GM13976 (cell line): ENCODE measurements at regions not wholly inside any gene's neighbourhood (a gene's known extent, or its start where the extent isn't known, plus 50 kb on each side); places are given as distances from the start of the nearest gene placed in this dataset.

Experiments used
- DNase-seq: peaks from one replicate; pipeline ENCODE4 v3.0.0; 2012; ENCODE audit warnings: low spot score
- in situ Hi-C: fragments of 300-500 bp; cut with MboI; formaldehyde crosslinking; loops from one replicate; pipeline ENCODE4 v1.12.0; 2022; ENCODE audit warnings: low sequenced_read_pairs, mixed read lengths, inconsistent platforms; ENCODE audit not compliant: unreplicated experiment
- TF ChIP-seq, protein P1 (sequence below): IDR thresholded peaks from 2 replicates; pipeline ENCODE4 v1.5.1; 2012; ENCODE audit warnings: borderline replicate concordance, mild to moderate bottlenecking; ENCODE audit not compliant: insufficient read depth; ENCODE audit errors: extremely low read depth, missing control alignments, control extremely low read depth

- in situ Hi-C loops, result no loop called here
- TF ChIP-seq, protein P1, sequence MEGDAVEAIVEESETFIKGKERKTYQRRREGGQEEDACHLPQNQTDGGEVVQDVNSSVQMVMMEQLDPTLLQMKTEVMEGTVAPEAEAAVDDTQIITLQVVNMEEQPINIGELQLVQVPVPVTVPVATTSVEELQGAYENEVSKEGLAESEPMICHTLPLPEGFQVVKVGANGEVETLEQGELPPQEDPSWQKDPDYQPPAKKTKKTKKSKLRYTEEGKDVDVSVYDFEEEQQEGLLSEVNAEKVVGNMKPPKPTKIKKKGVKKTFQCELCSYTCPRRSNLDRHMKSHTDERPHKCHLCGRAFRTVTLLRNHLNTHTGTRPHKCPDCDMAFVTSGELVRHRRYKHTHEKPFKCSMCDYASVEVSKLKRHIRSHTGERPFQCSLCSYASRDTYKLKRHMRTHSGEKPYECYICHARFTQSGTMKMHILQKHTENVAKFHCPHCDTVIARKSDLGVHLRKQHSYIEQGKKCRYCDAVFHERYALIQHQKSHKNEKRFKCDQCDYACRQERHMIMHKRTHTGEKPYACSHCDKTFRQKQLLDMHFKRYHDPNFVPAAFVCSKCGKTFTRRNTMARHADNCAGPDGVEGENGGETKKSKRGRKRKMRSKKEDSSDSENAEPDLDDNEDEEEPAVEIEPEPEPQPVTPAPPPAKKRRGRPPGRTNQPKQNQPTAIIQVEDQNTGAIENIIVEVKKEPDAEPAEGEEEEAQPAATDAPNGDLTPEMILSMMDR, result no peak
- no peak for DNase-seq
Observed at GRCh38 chr2:48169141-48169592, 145.3 kb upstream of the FOXN2 start.

- TF ChIP-seq, protein P1, result no peak
- in situ Hi-C loops, result no loop called here
- DNase-seq, result no peak
Observed at GRCh38 chr2:48170281-48170680, 144.2 kb upstream of the FOXN2 start.

GRCh38 chr2:48173141-48173540, 141.3 kb upstream of the FOXN2 start:
- in situ Hi-C loops, result no loop called here

GRCh38 chr2:48174503-48174902, 140.0 kb upstream of the FOXN2 start:
- TF ChIP-seq, protein P1, result no peak
- DNase-seq, result no peak
- in situ Hi-C loops, result no loop called here

More at GRCh38 chr2:48173141-48173540, 141.3 kb upstream of the FOXN2 start:
- DNase-seq, result no peak
- TF ChIP-seq, protein P1, result no peak

GRCh38 chr2:48175254-48175653, 139.2 kb upstream of the FOXN2 start:
- TF ChIP-seq, protein P1, result no peak
- DNase-seq, result no peak
- in situ Hi-C loops, result no loop called here

DNA sequence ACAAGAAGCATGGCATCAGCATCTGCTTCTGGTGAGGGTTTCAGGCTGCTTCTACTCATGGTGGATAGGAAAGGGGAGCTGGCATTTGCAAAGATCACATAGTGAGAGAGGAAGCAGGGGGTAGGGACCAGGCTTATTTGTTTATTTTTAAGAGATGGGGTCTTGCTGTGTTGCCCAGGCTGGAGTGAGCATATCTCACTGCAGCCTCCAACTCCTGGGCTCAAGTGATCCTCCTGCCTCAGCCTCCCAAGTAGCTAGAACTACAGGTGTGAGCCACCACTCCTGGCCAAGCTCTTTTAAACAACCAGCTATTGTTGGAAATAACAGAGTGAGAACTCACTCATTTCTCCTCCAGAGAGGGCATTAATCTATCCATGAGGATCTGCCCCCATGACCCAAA, 138.8 kb upstream of the FOXN2 start:
- in situ Hi-C loops, result no loop called here
- TF ChIP-seq, protein P1, result no peak
- DNase-seq, result no peak

GRCh38 chr2:48176876-48177275, 137.6 kb upstream of the FOXN2 start:
- in situ Hi-C loops, result no loop called here
- DNase-seq, result no peak
- TF ChIP-seq, protein P1, result no peak
